Karpas-422 (cell line): ENCODE measurements at regions not wholly inside any gene's neighbourhood (a gene's known extent, or its start where the extent isn't known, plus 50 kb on each side); places are given as distances from the start of the nearest gene placed in this dataset.

ENCODE experiments used
- DNase-seq: peaks from one replicate; pipeline ENCODE4 v3.0.0-alpha.2; 2015
- H2AFZ ChIP-seq: fragments of 200-600 bp; sonication (generic); 2 replicates; pipeline ENCODE4 v1.6.1; 2014; ENCODE audit warnings: antibody characterized with exemption, low read length, mixed read lengths
- H3K27ac ChIP-seq: fragments of 200-600 bp; sonication (generic); 2 replicates; pipeline ENCODE4 v1.5.1; 2014; ENCODE audit warnings: mild to moderate bottlenecking, low read length, moderate library complexity
- H3K27me3 ChIP-seq: fragments of 200-600 bp; sonication (generic); 2 replicates; pipeline ENCODE4 v1.6.1; 2014; ENCODE audit warnings: low read length, mixed read lengths
- H3K36me3 ChIP-seq: fragments of 200-600 bp; sonication (generic); 2 replicates; pipeline ENCODE4 v1.6.1; 2014; ENCODE audit warnings: low read length, mixed read lengths; ENCODE audit not compliant: insufficient read depth
- H3K4me1 ChIP-seq: fragments of 200-600 bp; sonication (generic); 2 replicates; pipeline ENCODE4 v1.6.1; 2014; ENCODE audit warnings: mild to moderate bottlenecking, low read length, mixed read lengths
- H3K4me2 ChIP-seq: fragments of 200-600 bp; sonication (generic); 2 replicates; pipeline ENCODE4 v1.6.1; 2014; ENCODE audit warnings: low read length, low read depth, mild to moderate bottlenecking; ENCODE audit not compliant: poor library complexity, severe bottlenecking
- H3K4me3 ChIP-seq: fragments of 200-600 bp; sonication (generic); 2 replicates; pipeline ENCODE4 v1.5.1; 2014; ENCODE audit warnings: mild to moderate bottlenecking, antibody characterized with exemption, low read length, mixed read lengths
- H3K79me2 ChIP-seq: fragments of 200-600 bp; sonication (generic); 2 replicates; pipeline ENCODE4 v1.6.1; 2014; ENCODE audit warnings: mild to moderate bottlenecking, low read length, mixed read lengths
- H3K9ac ChIP-seq: fragments of 200-600 bp; sonication (generic); 2 replicates; pipeline ENCODE4 v1.6.0; 2014; ENCODE audit warnings: low read length
- H3K9me2 ChIP-seq: fragments of 200-600 bp; sonication (generic), shearing (Covaris generic); replicated peaks from 2 replicates; pipeline ENCODE4 v1.6.0; 2014; ENCODE audit warnings: mild to moderate bottlenecking, low read length, moderate library complexity; ENCODE audit not compliant: insufficient read depth
- H3K9me3 ChIP-seq: fragments of 300-700, 200-600 bp; sonication (generic); 2 replicates; pipeline ENCODE4 v1.6.1; 2014; ENCODE audit warnings: low read length, mixed read lengths
- H4K20me1 ChIP-seq: fragments of 200-600 bp; sonication (generic); 2 replicates; pipeline ENCODE4 v1.6.1; 2014; ENCODE audit warnings: mild to moderate bottlenecking, antibody characterized with exemption, low read length, low read depth; ENCODE audit not compliant: insufficient read depth

GRCh38 chr10:44207160-44207559, 177.7 kb downstream of the CXCL12 start:
- Histone ChIP-seq H3K4me1 (no peaks in the 10 kb centered on the region), H3K9me3 (no peaks in the 10 kb centered on the region), H3K27ac (no peak overlapping the region), H4K20me1 (no peaks in the 10 kb centered on the region), H3K36me3 (no peaks in the 10 kb centered on the region), H3K4me2 (no peak overlapping the region), H3K9me2 (no peaks in the 10 kb centered on the region), H3K79me2 (no peaks in the 10 kb centered on the region), H2AFZ (no peak overlapping the region), H3K27me3 (no peaks in the 10 kb centered on the region), H3K4me3 (no peak overlapping the region), H3K9ac (no peak overlapping the region)
- DNase-seq: no peak

GRCh38 chr10:44206127-44206818, 178.6 kb downstream of the CXCL12 start:
- H3K4me1 ChIP-seq: no peaks in the 10 kb centered on the region
- no peaks in the 10 kb centered on the region for H3K9me2 ChIP-seq
- H3K4me3 ChIP-seq: no peak overlapping the region
- no peaks in the 10 kb centered on the region for H3K27me3 ChIP-seq
- H3K79me2 ChIP-seq: no peaks in the 10 kb centered on the region
- no peaks in the 10 kb centered on the region for H3K9me3 ChIP-seq
- no peaks in the 10 kb centered on the region for H3K36me3 ChIP-seq
- no peak for DNase-seq
- no peaks in the 10 kb centered on the region for H4K20me1 ChIP-seq
- no peak overlapping the region for H3K9ac ChIP-seq
- H2AFZ ChIP-seq: no peak overlapping the region
- H3K27ac ChIP-seq: no peak overlapping the region
- no peak overlapping the region for H3K4me2 ChIP-seq

GRCh38 chr10:44205067-44205466, 179.8 kb downstream of the CXCL12 start:
- no peaks in the 10 kb centered on the region for H3K4me1 ChIP-seq
- H3K4me3 ChIP-seq: no peak overlapping the region
- no peaks in the 10 kb centered on the region for H4K20me1 ChIP-seq
- no peak for DNase-seq
- H2AFZ ChIP-seq: no peak overlapping the region
- no peak overlapping the region for H3K9ac ChIP-seq
- H3K4me2 ChIP-seq: no peak overlapping the region
- no peaks in the 10 kb centered on the region for H3K9me3 ChIP-seq
- no peaks in the 10 kb centered on the region for H3K79me2 ChIP-seq
- no peaks in the 10 kb centered on the region for H3K36me3 ChIP-seq
- no peaks in the 10 kb centered on the region for H3K9me2 ChIP-seq
- H3K27me3 ChIP-seq: no peaks in the 10 kb centered on the region
- no peak overlapping the region for H3K27ac ChIP-seq

- H3K4me3 ChIP-seq: no peak overlapping the region
- H4K20me1 ChIP-seq: no peaks in the 10 kb centered on the region
- no peaks in the 10 kb centered on the region for H3K9me3 ChIP-seq
- H3K27me3 ChIP-seq: no peaks in the 10 kb centered on the region
- no peak overlapping the region for H2AFZ ChIP-seq
- no peak for DNase-seq
- H3K4me2 ChIP-seq: no peak overlapping the region
- no peaks in the 10 kb centered on the region for H3K4me1 ChIP-seq
- no peaks in the 10 kb centered on the region for H3K79me2 ChIP-seq
- H3K27ac ChIP-seq: no peak overlapping the region
- no peak overlapping the region for H3K9ac ChIP-seq
- H3K36me3 ChIP-seq: no peaks in the 10 kb centered on the region
- H3K9me2 ChIP-seq: no peaks in the 10 kb centered on the region
These were observed 181.4 kb downstream of the CXCL12 start for GRCh38 chr10:44203535-44203934.

GRCh38 chr10:44202952-44203351, 181.9 kb downstream of the CXCL12 start:
- Histone ChIP-seq H3K4me1 (no peaks in the 10 kb centered on the region), H3K27me3 (no peaks in the 10 kb centered on the region), H3K79me2 (no peaks in the 10 kb centered on the region), H3K9me3 (no peaks in the 10 kb centered on the region), H3K4me3 (no peak overlapping the region), H3K9ac (no peak overlapping the region), H4K20me1 (no peaks in the 10 kb centered on the region), H3K27ac (no peak overlapping the region), H3K36me3 (no peaks in the 10 kb centered on the region), H3K4me2 (no peak overlapping the region), H2AFZ (no peak overlapping the region), H3K9me2 (no peaks in the 10 kb centered on the region)
- DNase-seq: no peak

- no peak for DNase-seq
- no peak overlapping the region for H3K27ac ChIP-seq
These were observed 183.2 kb downstream of the CXCL12 start for GRCh38 chr10:44201656-44202055.

GRCh38 chr10:44201011-44201410, 183.9 kb downstream of the CXCL12 start:
- Histone ChIP-seq H3K36me3 (no peaks in the 10 kb centered on the region), H3K9me3 (no peaks in the 10 kb centered on the region), H3K9me2 (no peaks in the 10 kb centered on the region), H3K27me3 (no peaks in the 10 kb centered on the region), H2AFZ (no peak overlapping the region), H3K4me2 (no peak overlapping the region), H3K4me3 (no peak overlapping the region), H3K4me1 (no peaks in the 10 kb centered on the region), H3K9ac (no peak overlapping the region), H3K27ac (no peak overlapping the region), H3K79me2 (no peaks in the 10 kb centered on the region), H4K20me1 (no peaks in the 10 kb centered on the region)
- no peak for DNase-seq

More at GRCh38 chr10:44201656-44202055, 183.2 kb downstream of the CXCL12 start:
- Histone ChIP-seq H3K27me3 (no peaks in the 10 kb centered on the region), H4K20me1 (no peaks in the 10 kb centered on the region), H3K9ac (no peak overlapping the region), H3K4me2 (no peak overlapping the region), H2AFZ (no peak overlapping the region), H3K79me2 (no peaks in the 10 kb centered on the region), H3K4me1 (no peaks in the 10 kb centered on the region), H3K9me3 (no peaks in the 10 kb centered on the region), H3K4me3 (no peak overlapping the region), H3K9me2 (no peaks in the 10 kb centered on the region), H3K36me3 (no peaks in the 10 kb centered on the region)

GRCh38 chr10:44199991-44200655, 184.8 kb downstream of the CXCL12 start:
- Histone ChIP-seq H3K36me3 (no peaks in the 10 kb centered on the region), H2AFZ (no peak overlapping the region), H3K9me3 (no peaks in the 10 kb centered on the region), H3K4me3 (no peak overlapping the region), H3K27ac (no peak overlapping the region), H3K4me1 (no peaks in the 10 kb centered on the region), H3K4me2 (no peak overlapping the region), H3K9me2 (no peaks in the 10 kb centered on the region), H3K9ac (no peak overlapping the region), H4K20me1 (no peaks in the 10 kb centered on the region), H3K27me3 (no peaks in the 10 kb centered on the region), H3K79me2 (no peaks in the 10 kb centered on the region)
- DNase-seq: no peak
